ENCODE measurements at regions not wholly inside any gene's neighbourhood (a gene's known extent, or its start where the extent isn't known, plus 50 kb on each side); places are given as distances from the start of the nearest gene placed in this dataset.
"Not testable (repeated sequence)": the region's sequence is repeated elsewhere in the genome, so short reads cannot be mapped to it uniquely, and the experiment has no call there.

DNA sequence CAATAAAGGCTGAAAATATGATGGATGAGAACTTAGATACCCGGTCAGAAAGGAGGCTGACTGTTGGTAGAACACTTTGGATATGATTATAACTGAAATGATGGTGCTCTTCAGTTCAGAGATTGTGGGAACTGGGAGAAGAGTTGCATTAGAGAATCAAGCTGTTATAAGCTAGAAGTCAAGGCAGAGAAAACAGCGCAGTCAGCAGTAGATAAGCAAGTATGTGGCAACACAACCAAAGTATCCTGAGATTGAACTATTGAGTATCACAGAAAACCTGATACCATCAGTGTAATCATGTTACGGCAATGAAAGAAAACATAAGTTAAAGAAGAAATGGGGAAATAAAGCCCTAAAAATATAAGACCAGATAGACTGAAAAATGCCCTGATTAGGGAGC is 633.9 kb upstream of the LRRTM1 start:
- no peaks in the 10 kb centered on the region for H3K4me1 Mint-ChIP-seq
- Histone ChIP-seq H3K27me3 (ENCODE audit: control insufficient read depth in 2 of 2, insufficient read depth in 2 of 2, low read length in 2 of 2) (no peaks in the 10 kb centered on the region), H3K4me3 (ENCODE audit: low read length) (no peak overlapping the region), H3K9me3 (ENCODE audit: control insufficient read depth in 2 of 3, low read length in 3 of 3) (no peaks in the 10 kb centered on the region), H3K27ac (ENCODE audit: low read depth, low read length) (no peak overlapping the region), H3K36me3 (ENCODE audit: control insufficient read depth in 2 of 3, insufficient read depth in 3 of 3, low read length in 3 of 3) (no peaks in the 10 kb centered on the region), H3K4me1 (ENCODE audit: control insufficient read depth in 2 of 2, insufficient read depth in 2 of 2, low read length in 2 of 2) (no peaks in the 10 kb centered on the region)
- H3K4me3 Mint-ChIP-seq, result no peak overlapping the region
- H3K9me3 Mint-ChIP-seq, result peaks cover 0 to 29% (median 14%) of the 10 kb centered on the region in 11 donors
- intact Hi-C loops (cut with micrococcal nuclease), result no loop called here
- ChIA-PET CTCF (no interaction called here), POLR2A (no interaction called here)
- no peak for ATAC-seq
- no peaks in the 10 kb centered on the region for H3K27me3 Mint-ChIP-seq
- no peaks in the 10 kb centered on the region for H3K36me3 Mint-ChIP-seq
- H3K27ac Mint-ChIP-seq, result no peak overlapping the region
- DNase-seq, result no peak

DNA sequence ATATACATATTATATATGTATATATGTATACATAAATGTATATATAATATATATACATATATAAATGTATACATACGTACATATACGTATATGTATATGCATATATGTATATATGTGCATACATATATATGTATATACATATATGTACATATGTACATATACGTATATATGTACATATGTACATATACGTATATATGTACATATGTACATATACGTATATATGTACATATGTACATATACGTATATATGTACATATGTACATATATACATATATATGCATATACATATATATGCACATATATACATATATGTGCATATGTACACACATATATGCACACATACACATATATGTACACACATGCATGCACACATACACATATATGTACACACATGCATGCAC is 627.3 kb upstream of the LRRTM1 start:
- H3K4me3 ChIP-seq (ENCODE audit: low read length); H3K4me3 Mint-ChIP-seq; intact Hi-C loops (cut with micrococcal nuclease); CTCF ChIA-PET; H3K36me3 Mint-ChIP-seq; H3K9me3 ChIP-seq (ENCODE audit: control insufficient read depth in 2 of 3, low read length in 3 of 3); H3K36me3 ChIP-seq (ENCODE audit: control insufficient read depth in 2 of 3, insufficient read depth in 3 of 3, low read length in 3 of 3); DNase-seq; H3K27me3 ChIP-seq (ENCODE audit: control insufficient read depth in 2 of 2, insufficient read depth in 2 of 2, low read length in 2 of 2); H3K27ac ChIP-seq (ENCODE audit: low read depth, low read length); POLR2A ChIA-PET; ATAC-seq; H3K27ac Mint-ChIP-seq; H3K27me3 Mint-ChIP-seq; H3K4me1 Mint-ChIP-seq; H3K4me1 ChIP-seq (ENCODE audit: control insufficient read depth in 2 of 2, insufficient read depth in 2 of 2, low read length in 2 of 2): not testable (repeated sequence)
- H3K9me3 Mint-ChIP-seq, result peaks cover 0 to 40% (median 15%) of the 10 kb centered on the region in 11 donors

DNA sequence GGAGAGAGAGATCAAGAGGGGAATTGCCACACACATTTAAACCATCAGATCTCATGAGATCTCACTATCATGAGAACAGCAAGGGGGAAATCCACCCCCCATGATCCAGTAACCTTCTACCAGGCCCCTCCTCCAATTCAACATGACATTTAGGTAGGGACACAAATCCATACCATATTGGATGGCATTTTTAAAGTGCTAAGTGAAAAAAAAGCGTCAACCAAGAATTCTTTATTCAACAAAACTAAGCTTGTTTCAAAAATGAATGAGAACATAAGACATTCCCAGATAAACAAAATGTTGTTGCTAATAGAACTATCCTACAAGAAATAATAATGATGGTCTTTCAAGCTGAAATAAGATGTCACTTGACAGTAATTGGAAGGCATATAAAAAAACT is 626.2 kb upstream of the LRRTM1 start:
- ChIA-PET POLR2A (no interaction called here), CTCF (no interaction called here)
- no peaks in the 10 kb centered on the region for H3K27me3 ChIP-seq (ENCODE audit: control insufficient read depth in 2 of 2, insufficient read depth in 2 of 2, low read length in 2 of 2)
- ATAC-seq, result no peak
- no peaks in the 10 kb centered on the region for H3K4me1 Mint-ChIP-seq
- intact Hi-C loops (cut with micrococcal nuclease), result no loop called here
- no peaks in the 10 kb centered on the region for H3K27me3 Mint-ChIP-seq
- no peak overlapping the region for H3K4me3 Mint-ChIP-seq
- H3K36me3 Mint-ChIP-seq, result peaks cover 0 to 8% (median 0%) of the 10 kb centered on the region in 5 donors
- H3K27ac ChIP-seq (ENCODE audit: low read depth, low read length), result no peak overlapping the region
- no peak overlapping the region for H3K4me3 ChIP-seq (ENCODE audit: low read length)
- no peaks in the 10 kb centered on the region for H3K4me1 ChIP-seq (ENCODE audit: control insufficient read depth in 2 of 2, insufficient read depth in 2 of 2, low read length in 2 of 2)
- no peak for DNase-seq
- H3K27ac Mint-ChIP-seq, result no peak overlapping the region
- H3K9me3 Mint-ChIP-seq, result peaks cover 0 to 37% (median 17%) of the 10 kb centered on the region in 11 donors
- H3K36me3 ChIP-seq (ENCODE audit: control insufficient read depth in 2 of 3, insufficient read depth in 3 of 3, low read length in 3 of 3), result no peaks in the 10 kb centered on the region
- peaks cover 0 to 8% (median 0%) of the 10 kb centered on the region in 3 experiments for H3K9me3 ChIP-seq (ENCODE audit: control insufficient read depth in 2 of 3, low read length in 3 of 3)

DNA sequence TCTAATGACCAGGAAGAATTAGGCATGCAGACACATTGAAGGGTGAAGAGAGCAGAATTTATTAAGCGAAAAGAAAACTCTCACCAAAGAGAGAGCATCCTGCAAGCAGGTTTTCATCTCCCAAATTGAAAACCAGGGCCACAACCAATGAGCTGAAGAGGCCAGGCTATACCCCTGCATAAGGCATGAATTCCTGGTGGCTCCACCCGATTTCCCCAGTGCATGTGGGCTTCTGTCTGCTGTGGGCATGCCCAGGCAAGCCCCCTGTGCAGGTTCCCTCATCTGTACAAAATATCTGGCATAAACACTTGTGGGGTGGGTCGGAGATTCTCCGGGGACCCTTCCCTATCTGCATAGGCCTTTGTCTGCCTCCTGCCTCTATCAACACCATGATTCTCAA is 621.6 kb upstream of the LRRTM1 start:
- H3K9me3 Mint-ChIP-seq, result peaks cover 4 to 36% (median 19%) of the 10 kb centered on the region in 11 donors
- no peak overlapping the region for H3K27ac Mint-ChIP-seq
- no peak overlapping the region for H3K27ac ChIP-seq (ENCODE audit: low read depth, low read length)
- H3K36me3 ChIP-seq (ENCODE audit: control insufficient read depth in 2 of 3, insufficient read depth in 3 of 3, low read length in 3 of 3), result no peaks in the 10 kb centered on the region
- ChIA-PET POLR2A (no interaction called here), CTCF (no interaction called here)
- no peaks in the 10 kb centered on the region for H3K4me1 Mint-ChIP-seq
- H3K36me3 Mint-ChIP-seq, result peaks cover 0 to 8% (median 0%) of the 10 kb centered on the region in 5 donors
- no peak overlapping the region for H3K4me3 Mint-ChIP-seq
- no peak for ATAC-seq
- intact Hi-C loops (cut with micrococcal nuclease), result no loop called here
- no peaks in the 10 kb centered on the region for H3K27me3 Mint-ChIP-seq
- no peaks in the 10 kb centered on the region for H3K27me3 ChIP-seq (ENCODE audit: control insufficient read depth in 2 of 2, insufficient read depth in 2 of 2, low read length in 2 of 2)
- no peak overlapping the region for H3K4me3 ChIP-seq (ENCODE audit: low read length)
- peaks cover 0 to 8% (median 0%) of the 10 kb centered on the region in 3 experiments for H3K9me3 ChIP-seq (ENCODE audit: control insufficient read depth in 2 of 3, low read length in 3 of 3)
- DNase-seq, result no peak
- H3K4me1 ChIP-seq (ENCODE audit: control insufficient read depth in 2 of 2, insufficient read depth in 2 of 2, low read length in 2 of 2), result no peaks in the 10 kb centered on the region

DNA sequence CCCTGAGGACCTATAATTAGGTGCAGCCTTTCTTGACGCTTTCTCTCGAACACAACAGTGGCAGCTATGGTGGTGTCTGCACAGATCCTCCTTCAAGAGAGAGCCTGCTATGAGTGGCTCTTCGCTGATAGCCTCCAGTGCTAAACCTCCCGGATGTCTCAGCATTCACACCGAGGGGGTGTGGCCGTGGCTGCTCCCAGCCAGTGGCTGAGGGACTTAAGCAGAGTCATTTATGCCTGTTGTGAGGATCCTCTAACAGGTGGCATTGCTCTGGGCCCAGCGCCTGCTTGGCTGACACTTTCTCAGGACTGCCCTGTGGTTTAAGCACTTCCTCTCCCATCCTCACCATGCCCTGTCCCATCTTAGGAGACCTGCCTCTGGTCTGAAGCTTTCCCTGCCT is 592.0 kb upstream of the LRRTM1 start:
- ChIA-PET CTCF (no interaction called here), POLR2A (no interaction called here)
- ATAC-seq (no peak), DNase-seq (no peak)
- no peaks in the 10 kb centered on the region for H3K36me3 ChIP-seq (ENCODE audit: control insufficient read depth in 2 of 3, insufficient read depth in 3 of 3, low read length in 3 of 3)
- no peak overlapping the region for H3K27ac Mint-ChIP-seq
- no peaks in the 10 kb centered on the region for H3K27me3 ChIP-seq (ENCODE audit: control insufficient read depth in 2 of 2, insufficient read depth in 2 of 2, low read length in 2 of 2)
- H3K9me3 Mint-ChIP-seq, result peaks cover 1 to 23% (median 13%) of the 10 kb centered on the region in 11 donors
- H3K4me1 Mint-ChIP-seq, result no peaks in the 10 kb centered on the region
- no peak overlapping the region for H3K4me3 Mint-ChIP-seq
- no peaks in the 10 kb centered on the region for H3K9me3 ChIP-seq (ENCODE audit: control insufficient read depth in 2 of 3, low read length in 3 of 3)
- H3K27ac ChIP-seq (ENCODE audit: low read depth, low read length), result no peak overlapping the region
- H3K4me3 ChIP-seq (ENCODE audit: low read length), result no peak overlapping the region
- H3K4me1 ChIP-seq (ENCODE audit: control insufficient read depth in 2 of 2, insufficient read depth in 2 of 2, low read length in 2 of 2), result no peaks in the 10 kb centered on the region
- H3K36me3 Mint-ChIP-seq, result peaks cover 0 to 4% (median 0%) of the 10 kb centered on the region in 5 donors
- intact Hi-C loops (cut with micrococcal nuclease), result no loop called here
- H3K27me3 Mint-ChIP-seq, result no peaks in the 10 kb centered on the region

DNA sequence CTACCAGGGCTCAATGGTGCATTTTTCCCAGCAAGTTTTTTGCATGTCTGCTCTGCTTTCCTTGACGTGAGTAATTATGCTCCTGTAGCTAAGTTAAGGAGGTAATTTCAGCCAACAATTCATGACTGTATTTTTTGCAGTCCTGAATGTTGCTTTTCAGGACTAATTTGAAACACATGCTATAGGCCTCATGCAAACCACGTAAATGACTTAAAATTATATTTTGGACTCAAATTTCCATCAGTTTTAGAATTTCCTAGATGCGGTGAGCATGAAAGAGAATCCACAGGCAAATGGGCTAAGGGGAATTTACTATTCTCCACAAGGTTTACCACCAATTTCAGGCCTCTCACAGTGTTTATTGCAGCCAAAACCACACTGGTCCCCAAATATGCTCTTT is 589.9 kb upstream of the LRRTM1 start:
- no peak overlapping the region for H3K4me3 Mint-ChIP-seq
- intact Hi-C loops (cut with micrococcal nuclease), result no loop called here
- Histone ChIP-seq H3K36me3 (ENCODE audit: control insufficient read depth in 2 of 3, insufficient read depth in 3 of 3, low read length in 3 of 3) (no peaks in the 10 kb centered on the region), H3K27ac (ENCODE audit: low read depth, low read length) (no peak overlapping the region), H3K27me3 (ENCODE audit: control insufficient read depth in 2 of 2, insufficient read depth in 2 of 2, low read length in 2 of 2) (no peaks in the 10 kb centered on the region), H3K4me3 (ENCODE audit: low read length) (no peak overlapping the region), H3K9me3 (ENCODE audit: control insufficient read depth in 2 of 3, low read length in 3 of 3) (no peaks in the 10 kb centered on the region), H3K4me1 (ENCODE audit: control insufficient read depth in 2 of 2, insufficient read depth in 2 of 2, low read length in 2 of 2) (no peaks in the 10 kb centered on the region)
- ATAC-seq (no peak), DNase-seq (no peak)
- ChIA-PET POLR2A (no interaction called here), CTCF (no interaction called here)
- no peaks in the 10 kb centered on the region for H3K27me3 Mint-ChIP-seq
- peaks cover 0 to 4% (median 0%) of the 10 kb centered on the region in 5 donors for H3K36me3 Mint-ChIP-seq
- H3K4me1 Mint-ChIP-seq, result no peaks in the 10 kb centered on the region
- peaks cover 0 to 20% (median 10%) of the 10 kb centered on the region in 11 donors for H3K9me3 Mint-ChIP-seq
- H3K27ac Mint-ChIP-seq, result no peak overlapping the region

DNA sequence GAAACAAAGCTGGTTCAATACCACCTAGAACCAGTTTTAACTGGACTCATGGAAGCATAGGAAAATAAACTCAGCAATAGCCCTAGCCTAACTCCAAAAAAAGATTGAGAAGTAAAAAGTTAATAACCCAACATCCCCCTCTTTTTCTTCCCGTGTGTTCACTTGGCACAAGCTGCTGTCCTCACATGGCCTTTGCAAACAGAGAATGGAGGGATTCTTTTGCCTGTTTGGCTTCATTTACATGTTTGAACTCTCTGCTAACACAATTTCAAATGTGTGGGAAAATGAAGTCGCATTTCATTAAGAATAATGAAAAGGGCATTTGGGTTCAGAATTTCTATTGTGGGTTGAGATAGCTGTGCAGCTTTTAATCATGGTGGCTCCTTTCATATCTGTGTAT is 589.2 kb upstream of the LRRTM1 start:
- Histone ChIP-seq H3K36me3 (ENCODE audit: control insufficient read depth in 2 of 3, insufficient read depth in 3 of 3, low read length in 3 of 3) (no peaks in the 10 kb centered on the region), H3K27ac (ENCODE audit: low read depth, low read length) (no peak overlapping the region), H3K9me3 (ENCODE audit: control insufficient read depth in 2 of 3, low read length in 3 of 3) (no peaks in the 10 kb centered on the region), H3K4me1 (ENCODE audit: control insufficient read depth in 2 of 2, insufficient read depth in 2 of 2, low read length in 2 of 2) (no peaks in the 10 kb centered on the region), H3K27me3 (ENCODE audit: control insufficient read depth in 2 of 2, insufficient read depth in 2 of 2, low read length in 2 of 2) (no peaks in the 10 kb centered on the region), H3K4me3 (ENCODE audit: low read length) (no peak overlapping the region)
- intact Hi-C loops (cut with micrococcal nuclease), result no loop called here
- H3K27me3 Mint-ChIP-seq, result no peaks in the 10 kb centered on the region
- ChIA-PET POLR2A (no interaction called here), CTCF (no interaction called here)
- no peak overlapping the region for H3K4me3 Mint-ChIP-seq
- peaks cover 0 to 20% (median 10%) of the 10 kb centered on the region in 11 donors for H3K9me3 Mint-ChIP-seq
- no peaks in the 10 kb centered on the region for H3K4me1 Mint-ChIP-seq
- no peak overlapping the region for H3K27ac Mint-ChIP-seq
- peaks cover 0 to 4% (median 0%) of the 10 kb centered on the region in 5 donors for H3K36me3 Mint-ChIP-seq
- ATAC-seq (no peak), DNase-seq (no peak)
